ENCODE measurements at regions not wholly inside any gene's neighbourhood (a gene's known extent, or its start where the extent isn't known, plus 50 kb on each side); places are given as distances from the start of the nearest gene placed in this dataset.

DNA sequence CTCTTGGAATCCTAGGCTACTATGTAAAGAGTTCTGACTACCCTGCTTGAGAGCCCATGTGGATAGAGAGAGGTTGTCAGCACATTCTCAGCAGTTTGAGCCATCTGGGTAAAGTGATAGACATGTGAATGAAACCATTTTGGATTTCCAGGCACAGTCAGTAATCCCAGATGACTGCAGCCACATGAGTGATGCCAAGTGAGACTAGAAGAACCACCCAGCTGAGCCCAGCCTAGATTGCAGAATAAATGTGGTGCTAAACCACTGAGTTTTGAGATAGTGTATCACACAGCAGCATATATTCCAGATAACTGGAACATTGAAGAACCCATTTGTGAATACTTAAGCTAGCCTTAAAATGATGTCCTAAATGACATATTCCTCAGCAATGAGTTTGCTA, 166.2 kb downstream of the ATP6V1G3 start:
- Histone ChIP-seq H3K27ac (ENCODE audit: low read depth, low read length) (no peak overlapping the region), H3K36me3 (ENCODE audit: insufficient read depth, low read length) (no peaks in the 10 kb centered on the region), H3K4me1 (ENCODE audit: control insufficient read depth, insufficient read depth, low read length, unreplicated experiment) (no peaks in the 10 kb centered on the region), H3K27me3 (ENCODE audit: insufficient read depth, low read length) (no peaks in the 10 kb centered on the region), H2AFZ (ENCODE audit: low read length, unreplicated experiment) (no peak overlapping the region), H3K4me3 (ENCODE audit: low read depth, low read length) (no peak overlapping the region), H3K79me2 (ENCODE audit: control insufficient read depth, insufficient read depth, low read length, unreplicated experiment) (no peaks in the 10 kb centered on the region)

DNA sequence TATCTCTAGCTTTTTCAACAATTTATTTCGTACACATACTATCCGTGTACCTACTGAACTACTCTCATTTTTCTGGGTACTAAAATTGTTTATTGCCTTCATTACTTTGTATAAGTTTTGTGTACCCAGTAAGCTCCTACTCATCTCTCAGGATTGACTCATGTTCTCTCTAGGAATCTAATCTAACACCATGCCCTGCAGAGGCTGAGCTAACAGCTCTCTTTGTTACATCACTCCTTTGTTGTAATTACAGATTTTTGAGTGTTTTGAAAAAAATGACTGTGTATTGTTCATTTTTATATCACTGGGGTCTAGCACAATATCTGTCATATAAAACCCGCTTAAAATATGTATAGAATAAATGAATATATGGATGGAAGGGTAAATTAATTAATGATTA, 167.1 kb downstream of the ATP6V1G3 start:
- H3K4me1 ChIP-seq (ENCODE audit: control insufficient read depth, insufficient read depth, low read length, unreplicated experiment): no peaks in the 10 kb centered on the region
- H3K79me2 ChIP-seq (ENCODE audit: control insufficient read depth, insufficient read depth, low read length, unreplicated experiment): no peaks in the 10 kb centered on the region
- no peaks in the 10 kb centered on the region for H3K27me3 ChIP-seq (ENCODE audit: insufficient read depth, low read length)
- no peaks in the 10 kb centered on the region for H3K36me3 ChIP-seq (ENCODE audit: insufficient read depth, low read length)
- no peak overlapping the region for H2AFZ ChIP-seq (ENCODE audit: low read length, unreplicated experiment)
- H3K4me3 ChIP-seq (ENCODE audit: low read depth, low read length): no peak overlapping the region
- H3K27ac ChIP-seq (ENCODE audit: low read depth, low read length): no peak overlapping the region
